ENCODE measurements at regions not wholly inside any gene's neighbourhood (a gene's known extent, or its start where the extent isn't known, plus 50 kb on each side); places are given as distances from the start of the nearest gene placed in this dataset.

DNA sequence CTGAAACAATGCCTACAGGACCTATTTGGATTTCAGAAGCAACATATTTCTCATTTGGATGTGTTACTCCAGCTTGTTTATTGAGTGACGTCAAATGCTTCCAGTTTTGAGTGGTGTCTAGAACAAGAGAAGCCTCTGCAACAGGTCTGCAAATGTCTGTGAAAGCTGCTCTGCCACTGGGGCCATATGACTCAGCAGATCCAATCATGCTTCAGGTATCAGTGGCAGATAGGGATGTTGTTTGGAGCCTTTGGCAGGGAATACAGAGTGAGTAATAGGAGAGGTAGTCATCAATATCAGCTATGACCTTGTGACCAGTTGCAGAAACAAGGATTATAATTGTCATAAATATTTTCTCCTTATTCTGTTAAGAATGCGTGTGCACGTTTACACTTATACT, 141.1 kb upstream of the ZXDA start:
- no peak for DNase-seq

DNA sequence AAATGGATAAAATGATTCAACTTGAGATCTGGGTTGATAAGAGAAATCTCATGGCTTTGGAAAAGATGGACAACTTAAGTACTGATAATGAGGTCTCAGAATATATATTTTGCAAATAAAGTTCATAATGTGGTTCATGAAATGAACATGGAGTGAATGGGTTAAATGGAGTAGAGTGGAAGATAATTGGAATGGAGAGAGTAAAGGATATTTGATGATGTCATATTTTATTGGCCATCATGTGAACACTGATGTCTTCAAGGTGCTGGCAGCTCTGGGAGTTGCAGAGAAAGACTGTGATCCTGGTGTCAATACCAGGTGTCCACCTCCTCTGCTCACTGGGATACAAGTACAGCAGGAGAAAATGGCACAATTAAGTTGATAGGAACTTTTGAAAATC, 133.9 kb upstream of the ZXDA start:
- no peak for DNase-seq

DNA sequence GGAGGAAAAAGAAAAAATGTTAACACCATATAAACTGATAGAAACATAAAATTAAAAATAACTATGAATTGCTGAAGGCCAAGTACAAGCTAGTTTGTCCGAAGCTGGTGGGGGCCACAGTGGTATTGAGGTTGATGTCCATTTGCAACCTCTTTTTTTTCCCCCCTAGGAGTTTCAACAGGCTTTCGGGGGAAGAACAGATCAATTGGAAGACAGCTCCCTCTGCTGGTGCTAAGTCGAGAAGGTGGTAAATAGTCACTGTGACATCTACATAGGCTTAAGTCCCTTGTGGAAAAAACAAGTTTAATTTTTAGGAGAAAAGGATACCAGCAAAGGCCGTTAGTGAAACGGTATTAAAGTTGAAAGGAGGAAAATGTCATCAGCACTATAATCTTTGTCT, 115.7 kb upstream of the ZXDA start:
- peak in 3 of 5 donors; percentile 5 to 33 (median 11) for DNase-seq

DNA sequence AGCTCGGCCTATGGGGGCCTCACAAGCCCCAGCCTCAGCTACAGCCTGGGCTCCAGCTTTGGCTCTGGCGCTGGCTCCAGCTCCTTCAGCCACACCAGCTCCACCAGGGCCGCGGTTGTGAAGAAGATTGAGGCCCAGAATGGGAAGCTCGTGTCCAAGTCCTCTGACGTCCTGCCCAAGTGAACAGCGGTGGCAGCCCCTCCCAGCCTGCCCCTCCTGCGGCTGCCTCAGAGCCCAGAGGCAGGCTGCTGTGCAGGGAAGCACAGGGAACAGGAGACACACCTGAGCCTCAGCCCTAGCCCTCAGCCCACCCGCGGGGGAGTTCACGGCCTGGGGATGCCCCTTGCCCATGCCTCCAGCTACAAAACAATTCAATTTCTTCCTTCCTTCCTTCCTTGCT, 75.7 kb upstream of the ZXDA start:
- no peak for DNase-seq

DNA sequence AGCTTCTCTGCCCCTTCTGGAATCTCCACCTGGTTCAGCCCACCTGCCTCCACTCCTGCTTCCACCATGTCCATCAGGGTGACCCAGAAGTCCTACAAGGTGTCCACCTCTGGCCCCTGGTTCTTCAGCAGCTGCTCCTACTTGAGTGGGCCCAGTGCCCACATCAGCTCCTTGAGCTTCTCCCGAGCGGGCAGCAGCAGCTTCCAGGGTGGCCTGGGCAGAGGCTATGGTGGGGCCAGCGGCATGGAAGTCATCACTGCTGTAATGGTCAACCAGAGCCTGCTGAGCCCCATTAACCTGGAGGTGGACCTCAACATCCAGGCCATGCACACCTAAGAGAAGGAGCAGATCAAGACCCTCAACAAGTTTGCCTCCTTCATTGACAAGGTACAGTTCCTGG, 74.4 kb upstream of the ZXDA start:
- no peak for DNase-seq

DNA sequence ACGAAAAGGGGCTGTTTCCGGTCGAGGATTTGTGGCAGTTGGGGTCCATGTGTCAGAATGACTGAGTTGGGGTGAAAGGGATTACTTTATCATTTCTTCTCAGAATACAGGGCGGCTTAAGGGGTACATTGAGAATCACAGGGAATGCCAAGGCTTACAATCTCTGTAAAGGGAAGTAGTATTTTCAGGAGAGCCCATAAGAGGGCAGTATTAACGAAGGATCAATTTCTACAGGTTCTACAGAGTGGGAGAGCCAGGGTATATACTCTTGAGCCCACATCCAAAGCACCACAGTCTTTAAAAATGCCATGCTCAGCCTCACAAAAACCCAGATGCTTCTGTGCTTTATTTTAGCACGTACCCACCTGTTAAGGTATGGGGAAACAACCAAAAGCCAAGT, 67.7 kb upstream of the ZXDA start:
- DNase-seq, result no peak

DNA sequence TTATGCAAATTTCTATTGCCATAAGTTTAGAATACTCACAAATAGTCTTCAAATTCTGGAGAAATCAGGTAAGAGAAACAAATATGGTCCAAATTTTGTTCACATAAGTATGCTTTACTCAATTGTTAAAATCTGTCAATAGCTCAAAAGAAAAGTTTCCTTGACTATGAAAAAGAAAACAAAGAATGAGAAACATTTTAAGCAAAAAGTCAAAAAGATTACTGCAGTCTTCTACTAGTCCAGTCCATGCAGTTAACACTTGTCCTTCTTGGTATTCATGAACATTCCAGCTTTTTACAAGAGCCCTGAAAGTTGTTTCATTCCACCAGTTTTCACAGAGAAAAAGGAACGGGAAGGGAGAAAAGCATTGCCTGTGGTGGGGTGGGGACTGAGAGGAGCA, 54.7 kb upstream of the ZXDA start:
- DNase-seq, result no peak

Data from T-helper 1 cell (primary cell).